DMS53 (cell line): ENCODE measurements at regions not wholly inside any gene's neighbourhood (a gene's known extent, or its start where the extent isn't known, plus 50 kb on each side); places are given as distances from the start of the nearest gene placed in this dataset.
"Not testable (repeated sequence)": the region's sequence is repeated elsewhere in the genome, so short reads cannot be mapped to it uniquely, and the experiment has no call there.

ENCODE experiments used
- DNase-seq: peaks from one replicate; lab custom pipeline; 2025; lab: John Stamatoyannopoulos, UW

GRCh38 chr6:20341096-20341495 lies 60.6 kb upstream of the E2F3 start:
- DNase-seq, result no peak

GRCh38 chr6:20341564-20341963 lies 60.1 kb upstream of the E2F3 start:
- no peak for DNase-seq

- DNase-seq, result not testable (repeated sequence)
Observed at GRCh38 chr6:20346948-20347347, 54.7 kb upstream of the E2F3 start.

- DNase-seq, result no peak
Observed at GRCh38 chr6:20348041-20348440, 53.6 kb upstream of the E2F3 start.

- no peak for DNase-seq
Observed at GRCh38 chr6:20349225-20349624, 52.5 kb upstream of the E2F3 start.

- no peak for DNase-seq
Observed at GRCh38 chr6:20350215-20350614, 51.5 kb upstream of the E2F3 start.

- DNase-seq, result no peak
Observed at GRCh38 chr6:20351534-20351933, 50.1 kb upstream of the E2F3 start.
